GM12864 (cell line): ENCODE measurements at regions not wholly inside any gene's neighbourhood (a gene's known extent, or its start where the extent isn't known, plus 50 kb on each side); places are given as distances from the start of the nearest gene placed in this dataset.

Experiments
- DNase-seq: peaks from one replicate; pipeline ENCODE4 v3.0.0-alpha.2; 2011; ENCODE audit warnings: low read depth
- H3K4me3 ChIP-seq: 2 replicates; pipeline ENCODE4 v1.5.1; 2011; ENCODE audit warnings: mild to moderate bottlenecking, low read depth, low read length, control low read depth
- CTCF ChIP-seq: IDR thresholded peaks from 2 replicates; pipeline ENCODE4 v1.5.1; 2011; ENCODE audit warnings: low read depth, mild to moderate bottlenecking, moderate library complexity, low read length, control low read depth, inconsistent platforms; ENCODE audit errors: missing control alignments

- DNase-seq = no peak
- H3K4me3 ChIP-seq = no peak overlapping the region
- no peak for TF ChIP-seq CTCF
Observed at GRCh38 chr20:39299783-39300182, 337.6 kb downstream of the DHX35 start.

GRCh38 chr20:39298571-39299506 lies 336.7 kb downstream of the DHX35 start:
- TF ChIP-seq CTCF = no peak
- H3K4me3 ChIP-seq = no peak overlapping the region
- DNase-seq = no peak

GRCh38 chr20:39298121-39298520 lies 336.0 kb downstream of the DHX35 start:
- no peak for TF ChIP-seq CTCF

GRCh38 chr20:39295301-39295700 lies 333.2 kb downstream of the DHX35 start:
- no peak for DNase-seq
- TF ChIP-seq CTCF = no peak
- H3K4me3 ChIP-seq = no peak overlapping the region

More at GRCh38 chr20:39298121-39298520, 336.0 kb downstream of the DHX35 start:
- no peak for DNase-seq
- H3K4me3 ChIP-seq = no peak overlapping the region

GRCh38 chr20:39294137-39294725 lies 332.1 kb downstream of the DHX35 start:
- DNase-seq = no peak
- H3K4me3 ChIP-seq = no peak overlapping the region
- no peak for TF ChIP-seq CTCF

GRCh38 chr20:39292193-39292736 lies 330.1 kb downstream of the DHX35 start:
- TF ChIP-seq CTCF = no peak
- DNase-seq = no peak
- no peak overlapping the region for H3K4me3 ChIP-seq
